ENCODE measurements at regions not wholly inside any gene's neighbourhood (a gene's known extent, or its start where the extent isn't known, plus 50 kb on each side); places are given as distances from the start of the nearest gene placed in this dataset.

DNA sequence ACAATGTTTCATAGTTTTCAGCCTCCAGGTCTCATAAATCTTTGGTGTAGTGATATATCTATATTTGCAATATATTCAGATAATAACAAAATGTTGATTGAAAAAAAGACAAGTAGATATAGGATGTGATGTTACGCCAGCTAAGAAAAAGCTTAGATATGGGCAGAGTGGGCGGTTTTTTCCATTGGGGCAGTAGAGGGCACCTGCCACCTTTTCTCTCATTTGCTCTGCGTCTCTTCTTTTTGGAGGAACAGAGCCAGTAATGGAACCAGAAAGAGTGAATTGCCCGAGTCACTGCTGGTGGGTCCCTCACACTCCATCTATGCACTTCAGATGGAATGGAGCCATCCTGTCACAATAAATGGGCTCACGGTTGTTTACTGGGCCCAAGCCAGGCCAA lies 62.1 kb upstream of the FANCC start:
- ATAC-seq (ENCODE audit: low read depth) (no peak), DNase-seq (peak; percentile 8)
- peaks cover 1% of the 10 kb centered on the region for H3K9me3 Mint-ChIP-seq (ENCODE audit: insufficient read depth)
- POLR2A ChIA-PET = no interaction called here
- Histone ChIP-seq H3K27me3 (replicated peaks in 1 of 4; ENCODE audit: control extremely low read depth in 1 of 4, control insufficient read depth in 3 of 4, insufficient read depth in 4 of 4, low read length in 3 of 4) (peaks cover 0 to 9% (median 3%) of the 10 kb centered on the region in 4 experiments), H3K4me1 (ENCODE audit: control insufficient read depth in 2 of 2, insufficient read depth in 2 of 2, low read length in 2 of 2) (no peaks in the 10 kb centered on the region), H3K4me2 (replicated peaks; ENCODE audit: low read depth, low read length, poor library complexity, severe bottlenecking) (no peak overlapping the region), H3K9me3 (ENCODE audit: control extremely low read depth in 1 of 3, control insufficient read depth in 2 of 3, insufficient read depth in 1 of 3, low read length in 2 of 3) (no peaks in the 10 kb centered on the region), H4K20me1 (ENCODE audit: control insufficient read depth, insufficient read depth, low read length, poor library complexity, severe bottlenecking) (no peaks in the 10 kb centered on the region), H2AFZ (ENCODE audit: insufficient read depth, low read depth, low read length, poor library complexity, severe bottlenecking) (no peak overlapping the region), H3K9ac (ENCODE audit: low read length) (no peak overlapping the region), H3K4me3 (ENCODE audit: control extremely low read depth in 1 of 5, extremely low read depth in 1 of 5, insufficient read depth in 1 of 5, low read depth in 2 of 5, low read length in 4 of 5) (no peak overlapping the region), H3K79me2 (ENCODE audit: control insufficient read depth, insufficient read depth, low read length) (no peaks in the 10 kb centered on the region), H3K36me3 (replicated peaks in 1 of 2; ENCODE audit: control extremely low read depth in 1 of 2, control insufficient read depth in 1 of 2, extremely low read depth in 1 of 2, insufficient read depth in 2 of 2, low read length in 1 of 2) (no peaks in the 10 kb centered on the region), H3K27ac (ENCODE audit: low read length in 2 of 2) (no peak overlapping the region)
- intact Hi-C loops (cut with micrococcal nuclease) = loop anchor here (5.0 kb wide), 1 partner anchor 838 kb away; no protein-coding TSS in a partner anchor
- peaks cover 58% of the 10 kb centered on the region for H3K27me3 Mint-ChIP-seq
- H3K4me3 Mint-ChIP-seq = no peak overlapping the region
- no peak for TF ChIP-seq EZH2 (IDR thresholded peaks at IDR 0.05; ENCODE audit: borderline replicate concordance, insufficient read depth, low read depth, low read length, poor library complexity, severe bottlenecking)
- TF ChIP-seq, protein P1, sequence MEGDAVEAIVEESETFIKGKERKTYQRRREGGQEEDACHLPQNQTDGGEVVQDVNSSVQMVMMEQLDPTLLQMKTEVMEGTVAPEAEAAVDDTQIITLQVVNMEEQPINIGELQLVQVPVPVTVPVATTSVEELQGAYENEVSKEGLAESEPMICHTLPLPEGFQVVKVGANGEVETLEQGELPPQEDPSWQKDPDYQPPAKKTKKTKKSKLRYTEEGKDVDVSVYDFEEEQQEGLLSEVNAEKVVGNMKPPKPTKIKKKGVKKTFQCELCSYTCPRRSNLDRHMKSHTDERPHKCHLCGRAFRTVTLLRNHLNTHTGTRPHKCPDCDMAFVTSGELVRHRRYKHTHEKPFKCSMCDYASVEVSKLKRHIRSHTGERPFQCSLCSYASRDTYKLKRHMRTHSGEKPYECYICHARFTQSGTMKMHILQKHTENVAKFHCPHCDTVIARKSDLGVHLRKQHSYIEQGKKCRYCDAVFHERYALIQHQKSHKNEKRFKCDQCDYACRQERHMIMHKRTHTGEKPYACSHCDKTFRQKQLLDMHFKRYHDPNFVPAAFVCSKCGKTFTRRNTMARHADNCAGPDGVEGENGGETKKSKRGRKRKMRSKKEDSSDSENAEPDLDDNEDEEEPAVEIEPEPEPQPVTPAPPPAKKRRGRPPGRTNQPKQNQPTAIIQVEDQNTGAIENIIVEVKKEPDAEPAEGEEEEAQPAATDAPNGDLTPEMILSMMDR (IDR thresholded peaks at IDR 0.05) = peak; percentile 32
- H3K4me1 Mint-ChIP-seq = no peaks in the 10 kb centered on the region
- CTCF ChIA-PET = interaction anchor here (1.3 kb wide), 1 partner anchor 838 kb away, joined by 7 read pairs; no protein-coding TSS in a partner anchor
- 22% methylated on average over 3 of the region's 5 CpGs for WGBS (ENCODE audit: insufficient coverage)
- H3K27ac Mint-ChIP-seq = no peak overlapping the region

DNA sequence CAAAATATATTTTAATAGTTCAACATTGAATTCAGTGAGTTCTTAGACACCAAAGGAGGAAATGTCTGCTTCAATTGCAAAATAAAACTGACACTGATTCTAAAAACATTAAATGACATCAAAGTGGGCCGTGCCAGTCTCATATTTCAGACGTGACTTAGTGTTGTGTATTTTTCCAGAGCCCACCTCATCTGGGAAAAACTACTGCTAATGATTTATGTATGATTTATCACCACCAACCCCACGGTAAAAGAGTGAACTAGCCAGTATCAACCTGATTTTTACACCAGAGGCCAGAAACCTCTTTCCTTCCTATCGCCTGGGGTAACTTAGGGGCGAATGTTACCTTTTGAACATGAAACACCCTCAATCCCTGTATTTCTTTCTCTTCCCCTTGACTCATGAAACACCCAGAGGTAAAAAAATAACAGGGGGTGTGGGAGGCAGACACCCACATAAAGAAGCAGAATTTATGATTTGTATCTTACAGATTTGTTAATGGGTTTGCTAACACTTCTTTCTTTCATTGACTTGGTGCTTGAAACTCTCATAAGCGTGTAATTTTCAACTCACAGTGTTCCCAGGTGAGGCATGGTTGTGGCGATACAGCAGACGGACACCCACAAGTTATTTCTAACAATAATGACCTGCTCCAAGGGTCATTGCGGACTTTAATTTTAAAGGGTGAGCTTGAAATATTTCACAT lies 56.4 kb upstream of the FANCC start:
- intact Hi-C loops (cut with micrococcal nuclease) = no loop called here
- no CpG with 5 or more reads among the region's 9 CpGs for WGBS (ENCODE audit: insufficient coverage)
- Histone ChIP-seq H3K27ac (ENCODE audit: low read length in 2 of 2) (no peak overlapping the region), H3K36me3 (replicated peaks in 1 of 2; ENCODE audit: control extremely low read depth in 1 of 2, control insufficient read depth in 1 of 2, extremely low read depth in 1 of 2, insufficient read depth in 2 of 2, low read length in 1 of 2) (no peaks in the 10 kb centered on the region), H4K20me1 (ENCODE audit: control insufficient read depth, insufficient read depth, low read length, poor library complexity, severe bottlenecking) (no peaks in the 10 kb centered on the region), H3K9me3 (ENCODE audit: control extremely low read depth in 1 of 3, control insufficient read depth in 2 of 3, insufficient read depth in 1 of 3, low read length in 2 of 3) (no peaks in the 10 kb centered on the region), H3K9ac (ENCODE audit: low read length) (no peak overlapping the region), H3K4me1 (ENCODE audit: control insufficient read depth in 2 of 2, insufficient read depth in 2 of 2, low read length in 2 of 2) (no peaks in the 10 kb centered on the region), H3K27me3 (replicated peaks in 1 of 4; ENCODE audit: control extremely low read depth in 1 of 4, control insufficient read depth in 3 of 4, insufficient read depth in 4 of 4, low read length in 3 of 4) (peaks cover 0 to 4% (median 1%) of the 10 kb centered on the region in 4 experiments), H3K79me2 (ENCODE audit: control insufficient read depth, insufficient read depth, low read length) (no peaks in the 10 kb centered on the region), H3K4me2 (replicated peaks; ENCODE audit: low read depth, low read length, poor library complexity, severe bottlenecking) (no peak overlapping the region), H3K4me3 (ENCODE audit: control extremely low read depth in 1 of 5, extremely low read depth in 1 of 5, insufficient read depth in 1 of 5, low read depth in 2 of 5, low read length in 4 of 5) (no peak overlapping the region), H2AFZ (ENCODE audit: insufficient read depth, low read depth, low read length, poor library complexity, severe bottlenecking) (no peak overlapping the region)
- CTCF ChIA-PET = no interaction called here
- Mint-ChIP-seq H3K27ac (no peak overlapping the region), H3K27me3 (peaks cover 38% of the 10 kb centered on the region), H3K4me3 (no peak overlapping the region), H3K4me1 (no peaks in the 10 kb centered on the region), H3K9me3 (ENCODE audit: insufficient read depth) (peaks cover 1% of the 10 kb centered on the region)
- no peak for TF ChIP-seq EZH2 (IDR thresholded peaks at IDR 0.05; ENCODE audit: borderline replicate concordance, insufficient read depth, low read depth, low read length, poor library complexity, severe bottlenecking)
- TF ChIP-seq, protein P1 (IDR thresholded peaks at IDR 0.05) = no peak
- ATAC-seq (ENCODE audit: low read depth) = no peak
- no peak for DNase-seq
- POLR2A ChIA-PET = no interaction called here

Data from B cell (primary cell).